Small intestine (tissue), 7 donors: ENCODE measurements at regions not wholly inside any gene's neighbourhood (a gene's known extent, or its start where the extent isn't known, plus 50 kb on each side); places are given as distances from the start of the nearest gene placed in this dataset.

Source experiments
- DNase-seq, 2 donors: peaks; one replicate each; pipeline versions ENCODE4 v3.0.0 to v3.0.0-alpha.2; 2013
- FAIRE-seq: peaks from 2 replicates; lab custom pipeline; 2012; peaks lifted over from hg19 to GRCh38; lab: Jason Lieb, UNC
- H3K27ac ChIP-seq, 3 donors: one replicate each; pipeline ENCODE4 v1.5.1; 2013; ENCODE audit warnings: low read length in 2 of 3, mild to moderate bottlenecking in 2 of 3, control low read depth in 1 of 3, inconsistent platforms in 1 of 3, low read depth in 1 of 3, moderate library complexity in 1 of 3
- H3K27me3 ChIP-seq, 3 donors: one replicate each; pipeline ENCODE4 v1.6.1; 2013; ENCODE audit warnings: low read length in 3 of 3, inconsistent platforms in 1 of 3; ENCODE audit not compliant: control insufficient read depth in 3 of 3, insufficient read depth in 3 of 3
- H3K36me3 ChIP-seq, 3 donors: one replicate each; pipeline ENCODE4 v1.6.1; 2013; ENCODE audit warnings: low read length in 3 of 3, inconsistent platforms in 1 of 3, low read depth in 1 of 3, mild to moderate bottlenecking in 1 of 3, moderate library complexity in 1 of 3; ENCODE audit not compliant: control insufficient read depth in 3 of 3, insufficient read depth in 2 of 3
- H3K4me1 ChIP-seq, 3 donors: one replicate each; pipeline ENCODE4 v1.6.1; 2013; ENCODE audit warnings: low read length in 2 of 3, inconsistent platforms in 1 of 3, low read depth in 1 of 3, mild to moderate bottlenecking in 1 of 3, moderate library complexity in 1 of 3; ENCODE audit not compliant: control insufficient read depth in 3 of 3, insufficient read depth in 2 of 3
- H3K4me3 ChIP-seq, 3 donors: one replicate each; pipeline ENCODE4 v1.5.1; 2013; ENCODE audit warnings: low read length in 3 of 3, control low read depth in 1 of 3, inconsistent platforms in 1 of 3, low read depth in 1 of 3, mild to moderate bottlenecking in 1 of 3, moderate library complexity in 1 of 3
- H3K9me3 ChIP-seq, 2 donors: one replicate each; pipeline ENCODE4 v1.6.1; 2013; ENCODE audit warnings: low read depth in 1 of 2, low read length in 1 of 2; ENCODE audit not compliant: control insufficient read depth in 2 of 2, insufficient read depth in 1 of 2
- WGBS, 3 donors: extraction: QIAGEN DNeasy Blood & Tissue Kit; methylation state at CpG; one replicate each; pipeline ENCODE4 v1.1.7; 2013; 5-methylcytosine and 5-hydroxymethylcytosine counted together
- donor health status: healthy with polysubstance abuse.
- donor health status: control.
- donor health status: control.
- donor health status: Bipolar disorder and iron deficiency.
- donor health status: healthy.

- no peak for FAIRE-seq
- H3K27me3 ChIP-seq, result no peaks in the 10 kb centered on the region
- no peaks in the 10 kb centered on the region for H3K4me1 ChIP-seq
- no peak for DNase-seq
- H3K27ac ChIP-seq, result no peak overlapping the region
- H3K9me3 ChIP-seq, result no peaks in the 10 kb centered on the region
- H3K4me3 ChIP-seq, result no peak overlapping the region
- H3K36me3 ChIP-seq, result no peaks in the 10 kb centered on the region
Observed at GRCh38 chr17:69943058-69943457, 132.0 kb upstream of the KCNJ16 start.

- Histone ChIP-seq H3K27ac (no peak overlapping the region), H3K27me3 (no peaks in the 10 kb centered on the region), H3K4me3 (no peak overlapping the region), H3K36me3 (no peaks in the 10 kb centered on the region), H3K9me3 (no peaks in the 10 kb centered on the region), H3K4me1 (no peaks in the 10 kb centered on the region)
- 83 to 88% (median 87%) methylated on average over 5 of the region's 5 CpGs for WGBS, 3 donors
- no peak for FAIRE-seq
- no peak for DNase-seq
Observed at GRCh38 chr17:69944406-69944805, 130.6 kb upstream of the KCNJ16 start.

GRCh38 chr17:69945698-69946185 lies 129.3 kb upstream of the KCNJ16 start:
- no peak for FAIRE-seq
- no peak overlapping the region for H3K4me3 ChIP-seq
- no peak for DNase-seq
- no peaks in the 10 kb centered on the region for H3K4me1 ChIP-seq
- no peaks in the 10 kb centered on the region for H3K9me3 ChIP-seq
- H3K36me3 ChIP-seq, result no peaks in the 10 kb centered on the region
- 63 to 82% (median 66%) methylated on average over 3 of the region's 3 CpGs for WGBS, 3 donors
- H3K27ac ChIP-seq, result no peak overlapping the region
- no peaks in the 10 kb centered on the region for H3K27me3 ChIP-seq

- no peak for FAIRE-seq
- Histone ChIP-seq H3K4me3 (no peak overlapping the region), H3K4me1 (no peaks in the 10 kb centered on the region), H3K27me3 (no peaks in the 10 kb centered on the region), H3K9me3 (no peaks in the 10 kb centered on the region), H3K36me3 (no peaks in the 10 kb centered on the region), H3K27ac (no peak overlapping the region)
- 66 to 74% (median 66%) methylated on average over 4 of the region's 4 CpGs for WGBS, 3 donors
- no peak for DNase-seq
Observed at GRCh38 chr17:69947027-69947759, 127.8 kb upstream of the KCNJ16 start.

- H3K36me3 ChIP-seq, result no peaks in the 10 kb centered on the region
- WGBS, 3 donors, result 89 to 97% (median 91%) methylated on average over 1 of the region's 1 CpG
- no peak overlapping the region for H3K4me3 ChIP-seq
- H3K27ac ChIP-seq, result no peak overlapping the region
- H3K4me1 ChIP-seq, result no peaks in the 10 kb centered on the region
- FAIRE-seq (no peak), DNase-seq (no peak)
- no peaks in the 10 kb centered on the region for H3K9me3 ChIP-seq
- H3K27me3 ChIP-seq, result no peaks in the 10 kb centered on the region
Observed at GRCh38 chr17:69948406-69948805, 126.6 kb upstream of the KCNJ16 start.

GRCh38 chr17:69949496-69949895 lies 125.5 kb upstream of the KCNJ16 start:
- Histone ChIP-seq H3K27me3 (no peaks in the 10 kb centered on the region), H3K4me3 (no peak overlapping the region), H3K27ac (no peak overlapping the region), H3K9me3 (no peaks in the 10 kb centered on the region), H3K36me3 (no peaks in the 10 kb centered on the region), H3K4me1 (no peaks in the 10 kb centered on the region)
- DNase-seq (no peak), FAIRE-seq (no peak)

GRCh38 chr17:69949973-69950695 lies 124.9 kb upstream of the KCNJ16 start:
- 61 to 90% (median 82%) methylated on average over 6 of the region's 6 CpGs for WGBS, 3 donors
- no peak for FAIRE-seq

GRCh38 chr17:69950701-69951418 lies 124.2 kb upstream of the KCNJ16 start:
- no peak for FAIRE-seq
- no peak for DNase-seq
- no peak overlapping the region for H3K4me3 ChIP-seq
- no peaks in the 10 kb centered on the region for H3K27me3 ChIP-seq
- H3K4me1 ChIP-seq, result no peaks in the 10 kb centered on the region
- no peak overlapping the region for H3K27ac ChIP-seq
- H3K36me3 ChIP-seq, result no peaks in the 10 kb centered on the region
- no peaks in the 10 kb centered on the region for H3K9me3 ChIP-seq

More at GRCh38 chr17:69949973-69950695, 124.9 kb upstream of the KCNJ16 start:
- no peaks in the 10 kb centered on the region for H3K9me3 ChIP-seq
- H3K36me3 ChIP-seq, result no peaks in the 10 kb centered on the region
- H3K4me1 ChIP-seq, result no peaks in the 10 kb centered on the region
- DNase-seq, result no peak
- H3K27me3 ChIP-seq, result no peaks in the 10 kb centered on the region
- no peak overlapping the region for H3K4me3 ChIP-seq
- no peak overlapping the region for H3K27ac ChIP-seq
